GM18517 (cell line): ENCODE measurements at regions not wholly inside any gene's neighbourhood (a gene's known extent, or its start where the extent isn't known, plus 50 kb on each side); places are given as distances from the start of the nearest gene placed in this dataset.

Experiments used
- ATAC-seq: cut with Tn5 transposase; IDR thresholded peaks from one replicate; pipeline ENCODE4 v1.9.1; 2021; ENCODE audit warnings: mild to moderate bottlenecking, moderate library complexity; ENCODE audit not compliant: unreplicated experiment

- no peak for ATAC-seq
These were observed 126.7 kb upstream of the PARP11 start for GRCh38 chr12:3999904-4000303.

GRCh38 chr12:3998968-3999792, 126.0 kb upstream of the PARP11 start:
- ATAC-seq = no peak

GRCh38 chr12:3998397-3998796, 125.2 kb upstream of the PARP11 start:
- no peak for ATAC-seq

- ATAC-seq = no peak
These were observed 123.1 kb upstream of the PARP11 start for GRCh38 chr12:3996322-3996721.

- ATAC-seq = no peak
These were observed 122.1 kb upstream of the PARP11 start for GRCh38 chr12:3995306-3995705.

GRCh38 chr12:3994500-3994899, 121.3 kb upstream of the PARP11 start:
- ATAC-seq = no peak

- ATAC-seq = no peak
These were observed 119.7 kb upstream of the PARP11 start for GRCh38 chr12:3992945-3993344.

- no peak for ATAC-seq
These were observed 118.8 kb upstream of the PARP11 start for GRCh38 chr12:3991798-3992580.

GRCh38 chr12:3990501-3991280, 117.5 kb upstream of the PARP11 start:
- ATAC-seq = no peak

GRCh38 chr12:3989218-3989550, 116.0 kb upstream of the PARP11 start:
- ATAC-seq = no peak

- ATAC-seq = no peak
These were observed 115.5 kb upstream of the PARP11 start for GRCh38 chr12:3988519-3989217.

- no peak for ATAC-seq
These were observed 114.4 kb upstream of the PARP11 start for GRCh38 chr12:3987571-3987970.

- ATAC-seq = no peak
These were observed 107.5 kb upstream of the PARP11 start for GRCh38 chr12:3980504-3981272.

- ATAC-seq = no peak
These were observed 104.4 kb upstream of the PARP11 start for GRCh38 chr12:3977621-3978020.

- ATAC-seq = no peak
These were observed 103.2 kb upstream of the PARP11 start for GRCh38 chr12:3976351-3976938.

GRCh38 chr12:3975652-3976051, 102.5 kb upstream of the PARP11 start:
- ATAC-seq = no peak

GRCh38 chr12:3974883-3975282, 101.7 kb upstream of the PARP11 start:
- no peak for ATAC-seq

- no peak for ATAC-seq
These were observed 100.9 kb upstream of the PARP11 start for GRCh38 chr12:3973973-3974644.

- ATAC-seq = no peak
These were observed 100.2 kb upstream of the PARP11 start for GRCh38 chr12:3973269-3973884.
